ENCODE measurements at regions not wholly inside any gene's neighbourhood (a gene's known extent, or its start where the extent isn't known, plus 50 kb on each side); places are given as distances from the start of the nearest gene placed in this dataset.
A peak's percentile ranks its signal among the peaks of the same experiment; 100 is the strongest.

DNA sequence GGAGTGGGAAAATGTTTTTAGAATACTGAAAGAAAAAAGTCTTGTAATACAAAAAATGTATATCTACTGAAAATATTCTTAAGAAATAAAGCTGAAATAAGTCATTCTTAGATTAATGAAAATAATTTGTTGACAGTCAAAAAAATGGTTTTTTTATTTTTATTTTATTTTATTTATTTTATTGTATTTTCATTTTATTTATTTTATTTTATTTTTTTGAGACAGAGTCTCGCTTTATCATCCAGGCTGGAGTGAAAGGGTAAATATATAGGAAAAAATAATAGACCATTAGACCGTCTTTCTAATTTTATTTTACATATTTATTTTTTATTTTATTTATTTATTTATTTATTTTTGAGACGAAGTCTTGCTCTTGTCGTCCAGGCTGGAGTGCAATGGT lies 1583.6 kb upstream of the TMEFF2 start:
- no peak for DNase-seq (ENCODE audit: low read depth, low spot score)

- no peak for DNase-seq (ENCODE audit: low read depth, low spot score)
Measured at GRCh38 chr2:193776988-193777387, 1582.3 kb upstream of the TMEFF2 start.

DNA sequence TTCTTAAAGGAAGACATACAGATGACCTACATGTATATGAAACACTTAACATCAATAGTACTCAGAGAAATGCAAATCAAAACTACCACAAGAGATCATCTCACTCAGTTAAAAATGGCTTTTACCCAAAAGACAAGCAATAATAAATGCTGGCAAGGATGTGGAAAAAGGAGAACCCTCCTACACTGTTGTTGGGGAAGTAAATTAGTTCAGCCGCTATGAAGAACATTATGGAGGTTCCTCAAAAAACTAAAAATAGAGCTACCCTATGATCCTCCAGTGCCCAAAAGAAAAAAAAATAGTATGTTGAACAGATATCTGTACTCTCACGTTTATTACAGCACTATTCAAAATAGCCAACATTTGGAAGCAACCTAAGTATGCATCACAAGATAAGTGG lies 1579.4 kb upstream of the TMEFF2 start:
- no peak for DNase-seq (ENCODE audit: low read depth, low spot score)

- DNase-seq (ENCODE audit: low read depth, low spot score) = no peak
Measured at GRCh38 chr2:193751299-193751698, 1556.6 kb upstream of the TMEFF2 start.

- no peak for DNase-seq (ENCODE audit: low read depth, low spot score)
Measured at GRCh38 chr2:193749485-193749884, 1554.8 kb upstream of the TMEFF2 start.

GRCh38 chr2:193743089-193743488 lies 1548.4 kb upstream of the TMEFF2 start:
- no peak for DNase-seq (ENCODE audit: low read depth, low spot score)

GRCh38 chr2:193738892-193739291 lies 1544.2 kb upstream of the TMEFF2 start:
- no peak for DNase-seq (ENCODE audit: low read depth, low spot score)

- DNase-seq (ENCODE audit: low read depth, low spot score) = no peak
Measured at GRCh38 chr2:193712912-193713311, 1518.2 kb upstream of the TMEFF2 start.

DNA sequence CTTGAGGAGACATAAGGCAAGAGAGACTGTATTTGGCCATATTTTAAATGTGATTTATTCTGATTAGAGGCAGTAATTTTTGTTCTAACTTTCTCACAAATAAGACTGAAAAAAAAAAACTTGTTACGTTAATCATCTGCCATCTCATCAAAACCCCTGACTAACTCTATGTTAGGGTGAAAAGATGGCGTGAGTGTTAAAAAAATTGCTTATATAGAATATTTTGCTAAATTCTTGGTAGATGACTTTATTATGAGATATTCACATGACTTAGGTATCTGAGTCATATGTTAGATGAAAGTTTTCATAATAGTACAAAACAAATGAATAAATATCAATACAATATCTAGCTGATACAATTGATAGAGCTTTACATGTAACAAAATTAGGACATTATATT lies 1508.7 kb upstream of the TMEFF2 start:
- no peak for DNase-seq (ENCODE audit: low read depth, low spot score)

- DNase-seq (ENCODE audit: low read depth, low spot score) = no peak
Measured at GRCh38 chr2:193701484-193701883, 1506.8 kb upstream of the TMEFF2 start.

DNA sequence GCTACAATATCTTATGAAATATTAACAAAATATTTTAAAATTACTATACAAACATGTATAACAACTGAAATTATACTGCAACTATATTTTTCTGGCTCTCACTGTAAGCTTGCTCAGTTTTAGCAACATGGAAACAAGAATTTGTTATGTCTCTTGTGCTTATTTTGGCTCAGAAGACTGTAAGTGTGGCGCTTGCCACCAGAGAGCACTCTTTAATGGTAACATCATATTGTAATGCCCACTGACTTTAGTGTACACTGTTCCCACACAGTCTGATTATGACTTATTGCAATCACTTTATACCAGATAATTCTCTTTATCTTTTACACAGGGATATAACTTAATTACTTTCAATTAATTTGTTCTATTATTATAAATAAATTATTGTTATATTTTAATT lies 1500.6 kb upstream of the TMEFF2 start:
- DNase-seq (ENCODE audit: low read depth, low spot score) = peak; percentile 39

DNA sequence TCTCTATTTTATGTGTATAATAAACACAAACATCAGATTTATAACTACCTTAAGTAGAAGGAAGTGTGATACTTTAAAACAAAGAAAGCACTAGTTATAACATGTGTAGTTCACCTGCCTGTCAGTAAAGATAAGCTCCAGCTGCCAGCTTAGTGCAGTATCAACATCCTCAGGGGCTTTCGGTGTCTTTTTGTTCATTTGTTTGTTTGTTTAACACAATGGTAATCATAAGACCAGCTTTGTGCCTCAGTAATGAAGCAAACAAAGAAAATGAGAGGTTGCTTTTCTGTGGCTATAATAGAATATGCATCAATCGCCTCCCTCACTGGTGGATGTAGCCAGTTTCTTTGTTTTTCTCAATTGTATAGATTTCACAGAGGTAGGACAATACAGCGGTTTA lies 1499.0 kb upstream of the TMEFF2 start:
- no peak for DNase-seq (ENCODE audit: low read depth, low spot score)

GRCh38 chr2:193690572-193690971 lies 1495.8 kb upstream of the TMEFF2 start:
- DNase-seq (ENCODE audit: low read depth, low spot score) = no peak

DNA sequence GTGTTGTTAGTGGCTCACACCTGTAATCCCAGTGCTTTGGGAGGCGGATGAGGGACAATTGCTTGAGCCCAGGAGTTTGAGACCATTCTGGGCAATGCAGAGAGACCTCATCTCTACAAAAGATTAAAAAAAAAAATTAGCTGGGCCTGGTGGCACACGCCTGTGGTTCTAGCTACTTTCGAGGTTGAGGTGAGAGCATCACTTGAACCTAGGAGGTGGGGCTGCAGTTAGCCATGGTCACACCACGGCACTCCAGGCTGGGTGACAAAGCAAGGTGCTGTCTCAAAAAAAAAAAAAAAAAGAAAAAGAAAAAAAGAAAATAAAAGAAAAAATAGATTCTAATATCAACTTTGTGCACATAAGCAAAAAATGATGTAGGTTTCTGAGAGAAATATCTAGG lies 1492.5 kb upstream of the TMEFF2 start:
- DNase-seq (ENCODE audit: low read depth, low spot score) = no peak

- DNase-seq (ENCODE audit: low read depth, low spot score) = no peak
Measured at GRCh38 chr2:193679847-193680246, 1485.1 kb upstream of the TMEFF2 start.

GRCh38 chr2:193670478-193670877 lies 1475.7 kb upstream of the TMEFF2 start:
- DNase-seq (ENCODE audit: low read depth, low spot score) = no peak

DNA sequence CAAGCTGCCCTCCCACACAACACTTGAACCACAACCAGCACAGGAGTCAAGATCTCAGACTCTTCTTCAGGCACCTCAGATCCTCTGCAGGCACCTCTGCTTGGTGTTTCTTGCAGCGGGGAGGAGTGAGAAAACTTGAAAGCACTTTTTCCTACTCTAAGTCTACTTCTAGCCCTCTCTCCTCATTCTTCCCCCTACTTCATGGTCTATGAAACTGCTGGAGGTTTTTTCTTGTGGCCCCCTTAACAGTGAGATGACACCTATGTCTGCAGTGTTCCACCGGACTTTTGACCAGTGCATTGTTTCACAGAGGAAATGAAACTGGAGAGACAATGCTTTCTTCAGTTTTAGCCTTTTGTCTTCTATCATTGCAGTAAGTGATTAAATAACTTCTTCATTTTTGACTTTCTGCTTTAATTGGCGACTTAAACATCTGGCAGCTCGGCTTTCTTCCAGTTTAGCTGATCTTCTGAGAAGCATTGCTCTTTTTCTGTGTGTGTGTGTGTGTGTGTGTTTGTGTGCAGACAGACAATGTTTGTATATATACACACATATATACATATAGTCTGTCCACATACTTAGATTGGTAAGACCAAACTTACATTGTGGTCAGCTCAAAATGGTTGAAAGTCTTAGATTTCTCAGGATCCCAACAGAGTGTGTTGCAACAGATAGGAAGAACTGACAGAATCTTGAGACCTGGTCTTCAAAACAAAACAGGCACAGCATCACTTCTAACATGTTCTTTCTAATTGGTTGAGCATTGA lies 1474.0 kb upstream of the TMEFF2 start:
- no peak for DNase-seq (ENCODE audit: low read depth, low spot score)

GRCh38 chr2:193627927-193628272 lies 1433.2 kb upstream of the TMEFF2 start:
- DNase-seq (ENCODE audit: low read depth, low spot score) = no peak

DNA sequence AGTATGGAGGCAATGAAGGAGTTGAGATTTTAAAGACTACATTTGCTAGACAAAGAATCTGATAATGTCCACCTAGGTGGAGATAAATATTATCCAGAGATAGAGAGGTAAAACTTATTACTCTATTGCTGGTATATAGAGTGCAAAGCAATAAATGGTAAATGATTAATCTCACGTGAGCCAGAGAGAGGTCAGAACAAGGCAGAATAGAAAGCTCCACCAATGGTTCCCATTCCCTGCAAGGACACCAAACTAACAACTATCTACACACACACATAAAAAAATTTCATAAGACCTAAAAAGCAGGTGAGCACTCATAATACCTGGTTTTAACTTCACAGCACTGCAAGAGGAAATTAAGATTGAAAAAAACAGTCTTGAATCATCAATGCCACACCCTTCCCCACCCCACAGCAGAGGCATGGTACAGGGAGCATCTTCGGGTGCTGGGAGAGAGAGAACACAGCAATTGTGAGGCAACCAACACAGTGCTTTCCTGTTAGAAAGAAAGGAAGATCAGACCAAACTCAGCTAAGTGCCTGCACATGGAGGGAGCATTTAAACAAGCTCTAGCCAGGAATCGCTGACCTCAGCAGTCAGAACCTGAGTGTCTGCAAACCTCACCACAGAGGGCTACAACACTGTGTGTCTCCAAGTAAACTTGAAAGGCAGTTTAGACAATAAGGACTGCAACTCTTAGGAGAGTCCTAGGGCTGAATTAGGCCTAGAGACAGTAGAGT lies 1432.6 kb upstream of the TMEFF2 start:
- DNase-seq (ENCODE audit: low read depth, low spot score) = no peak

- no peak for DNase-seq (ENCODE audit: low read depth, low spot score)
Measured at GRCh38 chr2:193608451-193608850, 1413.7 kb upstream of the TMEFF2 start.

DNA sequence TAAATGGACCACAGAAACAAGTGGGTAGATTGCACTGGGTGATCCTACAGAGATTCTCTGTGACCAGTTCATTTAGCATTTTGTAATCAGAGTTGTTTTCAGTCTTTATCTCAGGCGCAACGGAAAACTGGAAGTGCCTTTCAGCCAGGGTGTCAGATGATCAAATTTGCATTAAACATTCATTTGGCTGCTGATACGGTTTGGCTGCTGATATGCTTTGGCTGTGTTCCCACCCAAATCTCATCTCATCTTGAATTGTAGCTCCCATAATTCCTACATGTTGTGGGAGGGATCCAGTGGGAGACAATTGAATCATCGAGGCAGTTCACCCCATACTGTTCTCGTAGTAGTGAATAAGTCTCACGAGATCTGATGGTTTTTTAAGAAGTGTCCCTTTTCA lies 1396.1 kb upstream of the TMEFF2 start:
- no peak for DNase-seq (ENCODE audit: low read depth, low spot score)

DNA sequence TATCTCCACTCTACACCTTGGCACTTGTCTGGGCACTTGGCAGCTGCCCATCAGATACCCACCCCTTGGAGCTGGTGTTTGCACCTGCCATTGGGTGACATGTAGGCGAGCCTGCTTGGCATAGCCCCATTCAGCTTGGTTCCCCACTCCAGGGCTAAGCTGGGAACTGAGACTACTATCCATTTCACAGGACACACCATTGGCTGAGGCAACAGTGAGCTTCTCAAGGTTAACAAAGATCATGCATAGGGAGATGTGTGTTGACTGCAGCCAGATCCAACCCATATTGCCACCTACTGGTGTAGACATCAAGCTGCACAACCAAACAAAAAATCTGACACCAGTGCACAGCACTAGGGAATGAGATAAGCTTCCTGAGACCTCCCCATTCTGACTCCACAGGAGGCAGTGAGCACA lies 1389.8 kb upstream of the TMEFF2 start:
- no peak for DNase-seq (ENCODE audit: low read depth, low spot score)

DNA sequence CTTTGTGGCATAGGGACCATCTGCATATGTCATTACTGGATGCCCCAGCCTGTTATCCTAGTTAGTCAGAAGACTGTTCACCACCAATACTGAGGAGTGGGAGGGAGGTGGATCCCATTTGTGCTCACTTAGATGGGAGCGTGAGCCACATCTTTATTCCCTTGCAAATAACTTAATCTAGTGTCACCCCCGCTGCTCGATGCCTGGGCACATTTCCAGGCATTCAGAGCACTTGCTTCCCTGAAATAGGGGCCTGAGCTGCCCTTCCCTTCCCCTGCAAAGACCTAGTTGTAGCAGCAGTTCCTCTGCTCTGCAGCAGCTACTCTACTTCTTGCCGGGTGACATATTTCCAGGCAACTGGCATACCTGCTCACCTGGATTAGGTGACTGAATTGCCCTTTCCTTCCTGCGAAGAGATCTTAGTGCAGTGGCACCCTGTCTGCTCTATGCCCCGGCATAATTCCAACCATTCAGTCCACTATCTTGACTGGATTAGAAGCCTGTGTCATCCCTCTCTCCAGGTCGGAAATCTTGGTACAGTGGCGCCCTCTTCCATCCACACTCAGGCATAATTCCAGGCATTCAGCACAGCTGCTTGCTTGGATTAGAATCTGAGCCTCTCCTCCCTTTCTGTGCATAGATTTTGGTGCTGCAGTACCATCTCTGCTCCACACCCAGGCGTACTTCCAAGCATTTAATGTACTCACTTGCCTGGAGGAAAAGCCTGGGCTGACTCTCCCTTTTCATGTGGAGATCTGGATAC lies 1389.1 kb upstream of the TMEFF2 start:
- DNase-seq (ENCODE audit: low read depth, low spot score) = no peak
